ENCODE measurements at regions not wholly inside any gene's neighbourhood (a gene's known extent, or its start where the extent isn't known, plus 50 kb on each side); places are given as distances from the start of the nearest gene placed in this dataset.

DNA sequence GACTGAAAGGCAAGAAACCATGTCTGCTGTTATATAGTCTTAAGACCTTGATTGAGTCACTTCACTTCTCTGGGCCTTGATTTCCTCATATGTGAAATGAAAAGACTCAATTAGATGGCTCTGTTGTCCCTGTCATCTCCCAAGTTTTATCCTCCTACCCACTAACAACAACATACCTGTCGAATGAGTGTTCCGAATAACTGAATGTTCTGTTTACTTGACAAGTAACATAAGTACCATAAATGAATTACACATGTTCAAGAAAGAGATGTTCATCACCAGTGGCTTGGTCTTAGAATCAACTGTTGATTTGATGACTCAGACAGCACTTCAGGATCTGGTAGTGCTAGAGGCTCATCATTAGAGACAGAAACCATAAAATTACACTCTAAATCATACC lies 311.7 kb downstream of the VPS13C start:
- TF ChIP-seq CTCF (IDR thresholded peaks at IDR 0.05; ENCODE audit: borderline replicate concordance, extremely low read depth, low read length, poor library complexity, severe bottlenecking) (no peak), EZH2 (IDR thresholded peaks at IDR 0.05; ENCODE audit: borderline replicate concordance, low read depth, low read length, severe bottlenecking) (no peak)
